CD4-positive, alpha-beta memory T cell (primary cell): ENCODE measurements at regions not wholly inside any gene's neighbourhood (a gene's known extent, or its start where the extent isn't known, plus 50 kb on each side); places are given as distances from the start of the nearest gene placed in this dataset.

Experiments
- CTCF ChIA-PET: fragments of 350-600 bp; sonication (Branson Sonifier 250); formaldehyde crosslinking; loops from one replicate; lab custom pipeline; 2021; ENCODE audit warnings: inconsistent platforms; ENCODE audit not compliant: partially characterized antibody; lab: Charles Lee
- POLR2A ChIA-PET: fragments of 350-600 bp; sonication (Branson Sonifier 250); formaldehyde crosslinking; loops from one replicate; lab custom pipeline; 2021; ENCODE audit not compliant: partially characterized antibody; lab: Charles Lee
- DNase-seq, 5 donors: peaks; one replicate each; pipeline versions ENCODE4 v3.0.0 to v3.0.0-alpha.2; 2020 to 2022; ENCODE audit warnings: mixed read lengths in 1 of 5
- H3K27ac ChIP-seq: one replicate; pipeline ENCODE4 v1.7.0; 2013; ENCODE audit warnings: low read depth, low read length
- H3K27me3 ChIP-seq: 2 replicates; pipeline ENCODE4 v1.7.0; 2013; ENCODE audit warnings: mild to moderate bottlenecking, low read length, moderate library complexity; ENCODE audit not compliant: insufficient read depth
- H3K36me3 ChIP-seq: 2 replicates; pipeline ENCODE4 v1.7.0; 2013; ENCODE audit warnings: mild to moderate bottlenecking, low read length, moderate library complexity; ENCODE audit not compliant: insufficient read depth
- H3K4me1 ChIP-seq: 2 replicates; pipeline ENCODE4 v1.7.0; 2013; ENCODE audit warnings: mild to moderate bottlenecking, low read length, moderate library complexity; ENCODE audit not compliant: insufficient read depth
- H3K4me3 ChIP-seq, 2 donors: one replicate each; pipeline ENCODE4 v1.7.0; 2013; ENCODE audit warnings: low read length in 2 of 2, mild to moderate bottlenecking in 1 of 2
- H3K9me3 ChIP-seq, 2 donors: one replicate each; pipeline ENCODE4 v1.7.0; 2013; ENCODE audit warnings: low read length in 2 of 2, control low read depth in 1 of 2; ENCODE audit not compliant: control insufficient read depth in 1 of 2
- H3K27ac Mint-ChIP-seq, 7 donors: one replicate each; pipeline ENCODE4 v1.8.0; 2020 to 2021; ENCODE audit warnings: mixed read lengths in 7 of 7, mild to moderate bottlenecking in 6 of 7, inconsistent platforms in 3 of 7, moderate library complexity in 3 of 7
- H3K27me3 Mint-ChIP-seq, 2 donors: one replicate each; pipeline ENCODE4 v1.8.0; 2020 to 2021; ENCODE audit warnings: mixed read lengths in 2 of 2
- H3K36me3 Mint-ChIP-seq, 2 donors: one replicate each; pipeline ENCODE4 v1.8.0; 2020 to 2021; ENCODE audit warnings: mixed read lengths in 2 of 2, inconsistent platforms in 1 of 2, mild to moderate bottlenecking in 1 of 2
- H3K4me1 Mint-ChIP-seq, 4 donors: one replicate each; pipeline ENCODE4 v1.8.0; 2020 to 2021; ENCODE audit warnings: mixed read lengths in 4 of 4, mild to moderate bottlenecking in 1 of 4
- H3K4me3 Mint-ChIP-seq, 8 donors: one replicate each; pipeline ENCODE4 v1.8.0; 2020 to 2021; ENCODE audit warnings: mixed read lengths in 8 of 8, mild to moderate bottlenecking in 7 of 8, moderate library complexity in 6 of 8, inconsistent platforms in 3 of 8
- H3K9me3 Mint-ChIP-seq, 8 donors: one replicate each; pipeline ENCODE4 v1.8.0; 2020 to 2021; ENCODE audit warnings: mixed read lengths in 8 of 8, mild to moderate bottlenecking in 5 of 8, inconsistent platforms in 3 of 8, moderate library complexity in 1 of 8
- intact Hi-C: fragments of 100-400 bp; cut with micrococcal nuclease; formaldehyde crosslinking; loops from one replicate; pipeline ENCODE4 v1.15.1; 2023

- POLR2A ChIA-PET: no interaction called here
- no peaks in the 10 kb centered on the region for H3K4me1 Mint-ChIP-seq
- H3K27ac ChIP-seq: no peak overlapping the region
- DNase-seq: no peak
- H3K9me3 ChIP-seq: no peaks in the 10 kb centered on the region
- H3K27me3 ChIP-seq: no peaks in the 10 kb centered on the region
- no peaks in the 10 kb centered on the region for H3K36me3 Mint-ChIP-seq
- H3K36me3 ChIP-seq: no peaks in the 10 kb centered on the region
- CTCF ChIA-PET: interaction anchor here (1.9 kb wide), 1 partner anchor 15 kb away, joined by 10 read pairs; no protein-coding TSS in a partner anchor
- no peak overlapping the region for H3K27ac Mint-ChIP-seq
- H3K27me3 Mint-ChIP-seq: peaks cover 0 to 6% of the 10 kb centered on the region in 2 donors
- H3K4me3 Mint-ChIP-seq: no peak overlapping the region
- no peak overlapping the region for H3K4me3 ChIP-seq
- H3K4me1 ChIP-seq: no peaks in the 10 kb centered on the region
- peaks cover 0 to 11% (median 7%) of the 10 kb centered on the region in 8 donors for H3K9me3 Mint-ChIP-seq
- intact Hi-C loops: no loop called here
Observed at GRCh38 chr16:82248677-82249076, 78.7 kb upstream of the MPHOSPH6 start.

GRCh38 chr16:82248012-82248656 lies 78.1 kb upstream of the MPHOSPH6 start:
- Mint-ChIP-seq H3K36me3 (no peaks in the 10 kb centered on the region), H3K27me3 (peaks cover 0 to 4% of the 10 kb centered on the region in 2 donors), H3K9me3 (peaks cover 0 to 15% (median 9%) of the 10 kb centered on the region in 8 donors), H3K27ac (no peak overlapping the region), H3K4me3 (no peak overlapping the region), H3K4me1 (no peaks in the 10 kb centered on the region)
- Histone ChIP-seq H3K4me3 (no peak overlapping the region), H3K4me1 (no peaks in the 10 kb centered on the region), H3K36me3 (no peaks in the 10 kb centered on the region), H3K27ac (no peak overlapping the region), H3K9me3 (no peaks in the 10 kb centered on the region), H3K27me3 (no peaks in the 10 kb centered on the region)
- intact Hi-C loops: no loop called here
- no peak for DNase-seq
- ChIA-PET POLR2A (no interaction called here), CTCF (interaction anchor here (1.9 kb wide), 1 partner anchor 15 kb away, joined by 10 read pairs; no protein-coding TSS in a partner anchor)

GRCh38 chr16:82242201-82242600 lies 72.2 kb upstream of the MPHOSPH6 start:
- Mint-ChIP-seq H3K9me3 (peaks cover 0 to 18% (median 8%) of the 10 kb centered on the region in 8 donors), H3K4me1 (no peaks in the 10 kb centered on the region), H3K27me3 (peaks cover 6 to 13% of the 10 kb centered on the region in 2 donors), H3K4me3 (no peak overlapping the region), H3K36me3 (no peaks in the 10 kb centered on the region), H3K27ac (no peak overlapping the region)
- Histone ChIP-seq H3K27me3 (no peaks in the 10 kb centered on the region), H3K36me3 (no peaks in the 10 kb centered on the region), H3K27ac (no peak overlapping the region), H3K9me3 (no peaks in the 10 kb centered on the region), H3K4me1 (no peaks in the 10 kb centered on the region), H3K4me3 (no peak overlapping the region)
- intact Hi-C loops: no loop called here
- CTCF ChIA-PET: interaction anchor here (0.6 to 1.4 kb wide), 2 partner anchors 21 to 1672 kb away, joined by 3 to 8 read pairs; no protein-coding TSS in a partner anchor
- DNase-seq: no peak
- POLR2A ChIA-PET: no interaction called here

- Mint-ChIP-seq H3K27ac (no peak overlapping the region), H3K9me3 (peaks cover 0 to 18% (median 8%) of the 10 kb centered on the region in 8 donors), H3K4me3 (no peak overlapping the region), H3K27me3 (peaks cover 10 to 20% of the 10 kb centered on the region in 2 donors), H3K36me3 (no peaks in the 10 kb centered on the region), H3K4me1 (no peaks in the 10 kb centered on the region)
- Histone ChIP-seq H3K36me3 (no peaks in the 10 kb centered on the region), H3K9me3 (no peaks in the 10 kb centered on the region), H3K4me1 (no peaks in the 10 kb centered on the region), H3K27ac (no peak overlapping the region), H3K4me3 (no peak overlapping the region), H3K27me3 (no peaks in the 10 kb centered on the region)
- no peak for DNase-seq
- intact Hi-C loops: no loop called here
- CTCF ChIA-PET: interaction anchor here (0.6 to 1.4 kb wide), 3 partner anchors 12 to 1672 kb away, joined by 3 to 8 read pairs (median 3); no protein-coding TSS in a partner anchor
- POLR2A ChIA-PET: no interaction called here
Observed at GRCh38 chr16:82241469-82242052, 71.5 kb upstream of the MPHOSPH6 start.

- H3K4me1 Mint-ChIP-seq: no peaks in the 10 kb centered on the region
- intact Hi-C loops: no loop called here
- H3K36me3 Mint-ChIP-seq: no peaks in the 10 kb centered on the region
- no peak for DNase-seq
- peaks cover 0 to 18% (median 8%) of the 10 kb centered on the region in 8 donors for H3K9me3 Mint-ChIP-seq
- H3K27ac Mint-ChIP-seq: no peak overlapping the region
- peaks cover 11 to 26% of the 10 kb centered on the region in 2 donors for H3K27me3 Mint-ChIP-seq
- no peak overlapping the region for H3K4me3 Mint-ChIP-seq
- no peaks in the 10 kb centered on the region for H3K9me3 ChIP-seq
- POLR2A ChIA-PET: no interaction called here
- H3K4me1 ChIP-seq: no peaks in the 10 kb centered on the region
- H3K27me3 ChIP-seq: no peaks in the 10 kb centered on the region
- CTCF ChIA-PET: interaction anchor here (0.8 to 1.0 kb wide), 2 partner anchors 10 kb away, joined by 3 to 5 read pairs; no protein-coding TSS in a partner anchor
- no peak overlapping the region for H3K27ac ChIP-seq
- no peaks in the 10 kb centered on the region for H3K36me3 ChIP-seq
- H3K4me3 ChIP-seq: no peak overlapping the region
Observed at GRCh38 chr16:82240111-82240510, 70.1 kb upstream of the MPHOSPH6 start.

GRCh38 chr16:82236875-82237274 lies 66.9 kb upstream of the MPHOSPH6 start:
- Mint-ChIP-seq H3K27me3 (peaks cover 11 to 22% of the 10 kb centered on the region in 2 donors), H3K4me3 (no peak overlapping the region), H3K4me1 (no peaks in the 10 kb centered on the region), H3K27ac (no peak overlapping the region), H3K9me3 (no peaks in the 10 kb centered on the region), H3K36me3 (no peaks in the 10 kb centered on the region)
- Histone ChIP-seq H3K27me3 (no peaks in the 10 kb centered on the region), H3K4me3 (no peak overlapping the region), H3K27ac (no peak overlapping the region), H3K36me3 (no peaks in the 10 kb centered on the region), H3K9me3 (no peaks in the 10 kb centered on the region), H3K4me1 (no peaks in the 10 kb centered on the region)
- ChIA-PET POLR2A (no interaction called here), CTCF (interaction anchor here (0.6 to 2.0 kb wide), 2 partner anchors 13 to 26 kb away, joined by 3 to 5 read pairs; no protein-coding TSS in a partner anchor)
- intact Hi-C loops: no loop called here
- DNase-seq: no peak

GRCh38 chr16:82236415-82236814 lies 66.4 kb upstream of the MPHOSPH6 start:
- Histone ChIP-seq H3K27ac (no peak overlapping the region), H3K27me3 (no peaks in the 10 kb centered on the region), H3K36me3 (no peaks in the 10 kb centered on the region), H3K9me3 (no peaks in the 10 kb centered on the region), H3K4me3 (no peak overlapping the region), H3K4me1 (no peaks in the 10 kb centered on the region)
- Mint-ChIP-seq H3K9me3 (no peaks in the 10 kb centered on the region), H3K36me3 (no peaks in the 10 kb centered on the region), H3K27me3 (peaks cover 11 to 22% of the 10 kb centered on the region in 2 donors), H3K4me3 (no peak overlapping the region), H3K4me1 (no peaks in the 10 kb centered on the region), H3K27ac (no peak overlapping the region)
- intact Hi-C loops: no loop called here
- DNase-seq: no peak
- CTCF ChIA-PET: interaction anchor here (0.6 to 2.0 kb wide), 2 partner anchors 12 to 27 kb away, joined by 3 to 5 read pairs; no protein-coding TSS in a partner anchor
- POLR2A ChIA-PET: no interaction called here
